Endothelial cell (in vitro differentiated cells): ENCODE measurements at regions not wholly inside any gene's neighbourhood (a gene's known extent, or its start where the extent isn't known, plus 50 kb on each side); places are given as distances from the start of the nearest gene placed in this dataset.

Experiments used
- DNase-seq: peaks from one replicate; pipeline ENCODE4 v3.0.0; 2021; ENCODE audit warnings: low spot score
- H3K27ac Mint-ChIP-seq: one replicate; pipeline ENCODE4 v1.8.0; 2021; ENCODE audit warnings: mixed read lengths, inconsistent platforms; ENCODE audit not compliant: unreplicated experiment
- H3K27me3 Mint-ChIP-seq: one replicate; pipeline ENCODE4 v1.8.0; 2021; ENCODE audit warnings: mild to moderate bottlenecking, moderate library complexity, mixed read lengths, inconsistent platforms; ENCODE audit not compliant: unreplicated experiment
- H3K36me3 Mint-ChIP-seq: one replicate; pipeline ENCODE4 v1.8.0; 2021; ENCODE audit warnings: mild to moderate bottlenecking, low read depth, mixed read lengths, inconsistent platforms; ENCODE audit not compliant: unreplicated experiment
- H3K4me1 Mint-ChIP-seq: one replicate; pipeline ENCODE4 v1.8.0; 2021; ENCODE audit warnings: mild to moderate bottlenecking, mixed read lengths, inconsistent platforms; ENCODE audit not compliant: unreplicated experiment
- H3K4me3 Mint-ChIP-seq: one replicate; pipeline ENCODE4 v1.8.0; 2021; ENCODE audit warnings: mild to moderate bottlenecking, mixed read lengths, inconsistent platforms; ENCODE audit not compliant: unreplicated experiment
- H3K9me3 Mint-ChIP-seq: one replicate; pipeline ENCODE4 v1.8.0; 2021; ENCODE audit warnings: mixed read lengths, inconsistent platforms; ENCODE audit not compliant: unreplicated experiment
- CTCF ChIP-seq: fragments of 200-600 bp; sonication (generic); IDR thresholded peaks from one replicate; pipeline ENCODE4 v1.5.0; 2021; ENCODE audit warnings: antibody characterized with exemption; ENCODE audit not compliant: unreplicated experiment

- H3K4me3 Mint-ChIP-seq = no peak overlapping the region
- no peaks in the 10 kb centered on the region for H3K9me3 Mint-ChIP-seq
- TF ChIP-seq CTCF = no peak
- no peaks in the 10 kb centered on the region for H3K36me3 Mint-ChIP-seq
- no peaks in the 10 kb centered on the region for H3K27me3 Mint-ChIP-seq
- no peak for DNase-seq
- H3K27ac Mint-ChIP-seq = no peak overlapping the region
- H3K4me1 Mint-ChIP-seq = no peaks in the 10 kb centered on the region
Observed at GRCh38 chrX:35743331-35743730, 54.8 kb upstream of the MAGEB16 start.
